Calu3 (cell line): ENCODE measurements at regions not wholly inside any gene's neighbourhood (a gene's known extent, or its start where the extent isn't known, plus 50 kb on each side); places are given as distances from the start of the nearest gene placed in this dataset.

ENCODE experiments used
- BruUV-seq: library from RNA; stranded (reverse); fragments of 400-500 nt; replicated peaks from 2 replicates; lab custom pipeline; 2021; lab: Mats Ljungman, UMichigan
- CTCF ChIA-PET: fragments of 300-600 bp; sonication (Branson Sonifier 250); formaldehyde crosslinking; loops from one replicate; lab custom pipeline; 2022; ENCODE audit warnings: antibody characterized with exemption; lab: Charles Lee
- DNase-seq: peaks from one replicate; pipeline ENCODE4 v3.0.0; 2022
- H3K27ac Mint-ChIP-seq: one replicate; pipeline ENCODE4 v1.8.0; 2022; ENCODE audit warnings: mixed read lengths; ENCODE audit not compliant: unreplicated experiment
- H3K27me3 Mint-ChIP-seq: one replicate; pipeline ENCODE4 v1.8.0; 2022; ENCODE audit warnings: mixed read lengths; ENCODE audit not compliant: unreplicated experiment
- H3K36me3 Mint-ChIP-seq: one replicate; pipeline ENCODE4 v1.8.0; 2022; ENCODE audit warnings: mild to moderate bottlenecking, moderate library complexity, mixed read lengths; ENCODE audit not compliant: insufficient read depth, unreplicated experiment
- H3K4me1 Mint-ChIP-seq: one replicate; pipeline ENCODE4 v1.8.0; 2022; ENCODE audit warnings: mild to moderate bottlenecking, low read depth, mixed read lengths; ENCODE audit not compliant: unreplicated experiment
- H3K4me3 Mint-ChIP-seq: one replicate; pipeline ENCODE4 v1.8.0; 2022; ENCODE audit warnings: mild to moderate bottlenecking, low read depth, moderate library complexity, mixed read lengths; ENCODE audit not compliant: unreplicated experiment
- H3K9me3 Mint-ChIP-seq: one replicate; pipeline ENCODE4 v1.8.0; 2022; ENCODE audit warnings: low read depth, mixed read lengths; ENCODE audit not compliant: unreplicated experiment
- intact Hi-C: fragments of 100-400 bp; cut with micrococcal nuclease; formaldehyde crosslinking; loops from one replicate; pipeline ENCODE4 v1.10.0; 2022; ENCODE audit not compliant: unreplicated experiment
- TF ChIP-seq, protein P1 (sequence below): fragments of 200-600 bp; IDR thresholded peaks from one replicate; pipeline ENCODE4 v1.8.0; 2022; ENCODE audit warnings: antibody characterized with exemption; ENCODE audit not compliant: unreplicated experiment

DNA sequence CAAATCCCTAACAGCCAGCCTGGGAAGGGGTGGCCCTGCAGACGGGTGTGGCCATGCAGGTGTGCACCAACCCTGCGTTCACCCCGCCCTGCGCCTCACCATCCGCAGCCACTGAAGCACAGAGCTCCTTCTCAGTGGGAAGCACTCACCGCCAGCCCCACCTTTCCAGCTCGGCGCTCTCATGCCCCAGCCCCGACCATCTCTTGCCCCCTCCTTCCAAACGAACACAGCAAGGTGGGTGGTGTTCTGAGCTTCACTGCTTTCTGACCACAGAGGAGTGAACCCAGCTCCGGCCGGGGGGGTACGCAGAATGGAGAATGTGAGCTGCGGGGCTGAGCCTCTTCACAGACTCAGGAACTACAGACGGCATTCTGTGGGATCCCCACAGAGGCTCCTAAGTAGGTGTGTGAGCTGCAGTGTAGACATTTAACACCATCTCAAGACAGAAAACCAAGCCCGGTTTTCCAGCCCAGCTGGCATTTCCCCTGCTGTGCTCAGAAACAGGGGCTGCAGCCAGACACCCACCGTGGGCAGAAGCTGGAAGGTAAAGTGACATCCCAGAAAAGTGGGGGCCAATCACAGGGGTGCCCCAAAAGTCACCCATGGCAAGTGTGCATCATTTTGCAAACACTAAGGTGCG, 88.4 kb upstream of the RTL6 start:
- no TSS peak for BruUV-seq
- Mint-ChIP-seq H3K36me3 (no peaks in the 10 kb centered on the region), H3K9me3 (peaks cover 4% of the 10 kb centered on the region), H3K4me3 (peak overlapping the region; percentile 24), H3K27ac (no peak overlapping the region), H3K4me1 (peaks cover 16% of the 10 kb centered on the region), H3K27me3 (peaks cover 98% of the 10 kb centered on the region)
- TF ChIP-seq, protein P1, sequence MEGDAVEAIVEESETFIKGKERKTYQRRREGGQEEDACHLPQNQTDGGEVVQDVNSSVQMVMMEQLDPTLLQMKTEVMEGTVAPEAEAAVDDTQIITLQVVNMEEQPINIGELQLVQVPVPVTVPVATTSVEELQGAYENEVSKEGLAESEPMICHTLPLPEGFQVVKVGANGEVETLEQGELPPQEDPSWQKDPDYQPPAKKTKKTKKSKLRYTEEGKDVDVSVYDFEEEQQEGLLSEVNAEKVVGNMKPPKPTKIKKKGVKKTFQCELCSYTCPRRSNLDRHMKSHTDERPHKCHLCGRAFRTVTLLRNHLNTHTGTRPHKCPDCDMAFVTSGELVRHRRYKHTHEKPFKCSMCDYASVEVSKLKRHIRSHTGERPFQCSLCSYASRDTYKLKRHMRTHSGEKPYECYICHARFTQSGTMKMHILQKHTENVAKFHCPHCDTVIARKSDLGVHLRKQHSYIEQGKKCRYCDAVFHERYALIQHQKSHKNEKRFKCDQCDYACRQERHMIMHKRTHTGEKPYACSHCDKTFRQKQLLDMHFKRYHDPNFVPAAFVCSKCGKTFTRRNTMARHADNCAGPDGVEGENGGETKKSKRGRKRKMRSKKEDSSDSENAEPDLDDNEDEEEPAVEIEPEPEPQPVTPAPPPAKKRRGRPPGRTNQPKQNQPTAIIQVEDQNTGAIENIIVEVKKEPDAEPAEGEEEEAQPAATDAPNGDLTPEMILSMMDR: no peak
- intact Hi-C loops: no loop called here
- CTCF ChIA-PET: no interaction called here
- DNase-seq: no peak

DNA sequence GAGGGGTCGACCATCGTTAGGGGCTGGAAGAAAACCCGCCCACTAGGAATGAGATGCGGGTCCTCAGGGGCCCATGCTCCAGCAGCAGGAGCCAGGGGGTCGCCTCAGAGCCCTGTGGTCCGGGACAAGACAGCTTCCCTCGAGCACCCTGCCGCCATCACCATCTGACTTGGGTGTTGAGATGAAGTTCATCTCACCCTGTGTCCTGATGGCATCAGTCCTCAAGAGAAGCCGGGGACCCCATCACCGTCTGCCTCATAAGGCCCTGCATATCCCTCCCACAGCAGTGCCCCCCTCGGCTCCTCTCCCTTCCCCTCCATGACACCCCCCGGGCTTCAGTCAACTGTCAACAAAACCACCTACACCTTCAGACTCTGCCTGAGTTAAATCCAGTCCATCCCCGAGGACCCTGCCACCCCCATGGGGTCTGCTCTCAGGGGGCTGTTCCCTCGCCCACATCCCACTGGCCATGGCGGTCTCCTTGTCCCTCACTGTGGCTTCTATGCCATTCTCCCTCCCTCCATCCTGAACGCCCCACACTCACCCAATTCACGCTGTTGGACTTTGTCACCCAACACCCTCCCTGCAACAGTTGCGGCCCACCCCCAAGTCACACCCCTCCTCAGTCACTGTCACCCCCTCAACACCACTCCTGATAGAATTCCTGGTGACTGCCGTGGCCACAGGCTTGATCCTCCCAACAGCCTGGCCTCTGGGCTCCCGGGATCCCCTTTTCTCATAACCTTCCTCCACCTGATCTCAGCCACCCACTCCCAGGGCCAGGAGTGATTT, 87.7 kb upstream of the RTL6 start:
- Mint-ChIP-seq H3K4me1 (peaks cover 16% of the 10 kb centered on the region), H3K27me3 (peaks cover 98% of the 10 kb centered on the region), H3K4me3 (no peak overlapping the region), H3K36me3 (no peaks in the 10 kb centered on the region), H3K9me3 (peaks cover 4% of the 10 kb centered on the region), H3K27ac (no peak overlapping the region)
- CTCF ChIA-PET: no interaction called here
- no TSS peak for BruUV-seq
- TF ChIP-seq, protein P1: no peak
- DNase-seq: no peak
- intact Hi-C loops: no loop called here

DNA sequence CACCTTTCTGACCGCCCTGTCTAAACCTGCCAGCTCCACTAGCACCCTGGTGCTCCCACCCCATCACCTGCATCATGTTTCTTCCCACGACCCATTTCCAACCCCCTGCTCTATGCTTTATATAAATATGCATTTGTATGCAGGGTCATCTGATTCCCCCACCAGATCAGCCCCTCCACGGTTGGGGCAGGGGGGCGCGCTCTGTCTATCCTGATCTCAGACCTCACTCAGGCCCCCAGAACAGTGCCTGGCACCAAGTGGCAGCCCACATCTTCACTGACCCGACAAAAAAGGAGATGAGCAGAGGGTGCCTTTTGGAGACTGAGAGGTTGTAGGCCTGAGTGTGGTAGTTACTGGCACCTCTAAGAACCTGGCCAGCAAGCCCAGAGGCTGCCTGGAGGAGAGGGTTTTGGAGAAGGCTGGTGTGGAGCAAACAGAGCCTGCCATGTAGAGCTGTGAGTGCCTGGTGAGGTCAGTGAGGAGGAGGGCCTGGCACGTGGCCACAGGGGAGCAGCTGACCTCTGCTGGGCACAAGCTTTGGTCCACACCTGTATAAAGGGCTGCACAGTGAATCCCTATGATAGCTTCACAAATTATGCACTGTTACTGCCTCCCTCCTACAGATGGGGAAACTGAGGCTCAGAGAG, 86.3 kb upstream of the RTL6 start:
- no peak overlapping the region for H3K27ac Mint-ChIP-seq
- no peak for DNase-seq
- peaks cover 3% of the 10 kb centered on the region for H3K9me3 Mint-ChIP-seq
- H3K4me3 Mint-ChIP-seq: no peak overlapping the region
- H3K4me1 Mint-ChIP-seq: peaks cover 16% of the 10 kb centered on the region
- no TSS peak for BruUV-seq
- H3K27me3 Mint-ChIP-seq: peaks cover 100% of the 10 kb centered on the region
- intact Hi-C loops: no loop called here
- CTCF ChIA-PET: no interaction called here
- TF ChIP-seq, protein P1: no peak
- H3K36me3 Mint-ChIP-seq: no peaks in the 10 kb centered on the region

DNA sequence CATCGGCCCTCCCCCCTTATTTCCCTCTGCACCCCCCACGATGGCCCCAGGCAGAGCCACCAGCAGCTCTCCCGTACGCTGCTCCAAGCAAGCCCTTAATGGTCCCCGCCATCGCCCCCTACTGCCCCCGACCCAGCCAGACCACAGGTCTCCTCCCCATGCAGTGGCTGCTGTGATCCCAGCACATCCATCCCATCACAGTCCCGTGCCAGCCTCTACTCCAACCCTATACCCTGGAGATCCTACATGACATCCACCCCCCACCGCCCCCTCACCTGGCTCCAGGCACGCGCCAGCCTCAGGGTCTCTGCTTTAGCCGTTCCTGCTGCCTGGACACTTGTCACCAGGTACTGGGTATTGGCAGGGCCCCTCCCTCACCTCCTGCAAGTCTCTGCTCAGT, 85.8 kb upstream of the RTL6 start:
- CTCF ChIA-PET: no interaction called here
- TF ChIP-seq, protein P1: no peak
- intact Hi-C loops: no loop called here
- Mint-ChIP-seq H3K36me3 (no peaks in the 10 kb centered on the region), H3K4me1 (peaks cover 16% of the 10 kb centered on the region), H3K9me3 (no peaks in the 10 kb centered on the region), H3K27me3 (peaks cover 100% of the 10 kb centered on the region), H3K4me3 (no peak overlapping the region), H3K27ac (no peak overlapping the region)
- no peak for DNase-seq
- BruUV-seq: no TSS peak
